Activated naive CD8-positive, alpha-beta T cell treated with anti-CD3 and anti-CD28 coated beads, Interleukin-2, amount 50 U/mL, for 24 hours (primary cell): ENCODE measurements at regions not wholly inside any gene's neighbourhood (a gene's known extent, or its start where the extent isn't known, plus 50 kb on each side); places are given as distances from the start of the nearest gene placed in this dataset.

Source experiments
- ATAC-seq: fragments of 150-1000 bp; cut with Tn5 transposase; one replicate; pipeline ENCODE4 v1.10.0; 2021
- DNase-seq: peaks from one replicate; pipeline ENCODE4 v3.0.0; 2021
- H3K27ac Mint-ChIP-seq: one replicate; pipeline ENCODE4 v1.8.0; 2021; ENCODE audit warnings: mild to moderate bottlenecking, mixed read lengths
- H3K27me3 Mint-ChIP-seq: one replicate; pipeline ENCODE4 v1.8.0; 2021; ENCODE audit warnings: mixed read lengths
- H3K36me3 Mint-ChIP-seq: one replicate; pipeline ENCODE4 v1.8.0; 2021; ENCODE audit warnings: low read depth, mixed read lengths
- H3K4me1 Mint-ChIP-seq: one replicate; pipeline ENCODE4 v1.8.0; 2021; ENCODE audit warnings: mixed read lengths
- H3K4me3 Mint-ChIP-seq: one replicate; pipeline ENCODE4 v1.8.0; 2021; ENCODE audit warnings: mild to moderate bottlenecking, moderate library complexity, mixed read lengths
- H3K9me3 Mint-ChIP-seq: one replicate; pipeline ENCODE4 v1.8.0; 2021; ENCODE audit warnings: mixed read lengths

DNA sequence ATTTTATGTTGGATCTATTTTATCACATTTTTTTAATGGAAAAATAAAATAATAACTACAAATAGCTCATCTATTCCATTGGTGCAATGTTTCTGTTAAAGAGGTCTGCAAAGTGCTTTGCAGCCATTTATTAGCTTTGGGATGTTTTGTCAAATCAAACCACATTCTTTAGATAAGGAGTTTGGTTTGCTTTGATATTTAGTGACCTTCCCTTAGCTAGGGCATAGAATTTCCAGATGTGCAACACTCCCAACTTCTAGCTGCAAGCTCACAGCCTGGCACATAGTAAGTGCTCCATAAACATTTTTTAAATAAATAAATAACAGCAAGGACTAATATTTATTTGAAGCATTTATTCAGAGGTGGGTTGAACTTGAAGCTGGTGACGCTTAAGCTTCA is 80.4 kb upstream of the ARHGAP29 start:
- no peak overlapping the region for H3K4me3 Mint-ChIP-seq
- ATAC-seq = no peak
- no peaks in the 10 kb centered on the region for H3K36me3 Mint-ChIP-seq
- H3K27me3 Mint-ChIP-seq = peaks cover 5% of the 10 kb centered on the region
- no peaks in the 10 kb centered on the region for H3K4me1 Mint-ChIP-seq
- H3K9me3 Mint-ChIP-seq = no peaks in the 10 kb centered on the region
- DNase-seq = no peak
- H3K27ac Mint-ChIP-seq = no peak overlapping the region

- no peaks in the 10 kb centered on the region for H3K9me3 Mint-ChIP-seq
- H3K27me3 Mint-ChIP-seq = peaks cover 4% of the 10 kb centered on the region
- H3K4me3 Mint-ChIP-seq = no peak overlapping the region
- DNase-seq (no peak), ATAC-seq (no peak)
- no peaks in the 10 kb centered on the region for H3K36me3 Mint-ChIP-seq
- H3K4me1 Mint-ChIP-seq = no peaks in the 10 kb centered on the region
- no peak overlapping the region for H3K27ac Mint-ChIP-seq
These were observed 79.7 kb upstream of the ARHGAP29 start for GRCh38 chr1:94316836-94317789.

DNA sequence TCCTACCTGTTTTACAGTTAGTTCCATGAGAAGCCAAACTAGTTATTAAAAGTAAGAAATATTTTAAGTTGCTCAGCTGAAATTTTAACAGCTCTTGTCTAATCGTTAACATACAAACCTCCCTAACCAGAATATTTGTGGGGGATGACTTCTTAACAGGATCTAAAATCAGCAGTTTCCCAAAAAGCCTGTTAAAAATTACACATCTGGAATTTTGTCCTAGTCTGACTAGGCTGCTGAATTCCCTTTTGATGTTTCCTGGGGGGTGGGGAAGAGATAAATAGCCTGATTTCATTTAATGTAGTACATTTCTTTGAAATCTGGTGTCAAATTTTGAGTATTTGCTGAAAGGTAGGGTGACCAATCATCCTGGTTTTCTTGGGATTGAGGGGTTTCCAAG is 78.8 kb upstream of the ARHGAP29 start:
- Mint-ChIP-seq H3K4me3 (no peak overlapping the region), H3K36me3 (no peaks in the 10 kb centered on the region), H3K27ac (no peak overlapping the region), H3K27me3 (peaks cover 4% of the 10 kb centered on the region), H3K9me3 (no peaks in the 10 kb centered on the region), H3K4me1 (no peaks in the 10 kb centered on the region)
- ATAC-seq = no peak
- DNase-seq = no peak

DNA sequence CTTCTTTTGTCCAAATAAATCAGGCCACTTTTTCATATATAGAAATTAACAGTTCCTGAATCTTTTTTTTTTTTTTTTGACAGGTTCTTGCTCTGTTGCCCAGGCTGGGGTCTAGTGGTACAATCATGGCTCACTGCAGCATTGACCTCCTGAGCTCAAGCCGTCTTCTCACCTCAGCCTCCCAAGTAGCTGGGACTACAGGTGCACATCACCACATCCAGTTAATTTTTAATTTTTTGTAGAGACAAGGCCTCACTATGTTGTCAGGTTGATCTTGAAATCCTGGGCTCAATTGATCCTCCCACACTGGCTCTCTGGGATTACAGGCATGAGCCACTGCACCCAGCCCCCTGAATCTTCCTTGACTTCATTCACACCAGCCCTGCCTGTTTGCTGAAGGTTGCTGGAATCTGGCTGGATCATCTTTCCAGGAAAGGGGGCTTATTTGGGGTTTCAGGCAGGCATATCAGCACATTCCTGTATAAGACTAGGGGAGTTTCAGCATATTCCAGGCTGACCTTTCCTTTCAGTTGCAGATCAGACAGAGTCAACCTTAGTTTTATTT is 78.2 kb upstream of the ARHGAP29 start:
- ATAC-seq (no peak), DNase-seq (no peak)
- H3K36me3 Mint-ChIP-seq = no peaks in the 10 kb centered on the region
- H3K27ac Mint-ChIP-seq = no peak overlapping the region
- no peak overlapping the region for H3K4me3 Mint-ChIP-seq
- H3K4me1 Mint-ChIP-seq = no peaks in the 10 kb centered on the region
- H3K27me3 Mint-ChIP-seq = peaks cover 4% of the 10 kb centered on the region
- H3K9me3 Mint-ChIP-seq = no peaks in the 10 kb centered on the region

GRCh38 chr1:94314222-94314858 is 77.0 kb upstream of the ARHGAP29 start:
- ATAC-seq (no peak), DNase-seq (no peak)
- Mint-ChIP-seq H3K4me3 (no peak overlapping the region), H3K27ac (no peak overlapping the region), H3K4me1 (no peaks in the 10 kb centered on the region), H3K27me3 (no peaks in the 10 kb centered on the region), H3K36me3 (no peaks in the 10 kb centered on the region), H3K9me3 (no peaks in the 10 kb centered on the region)

GRCh38 chr1:94310570-94311270 is 73.3 kb upstream of the ARHGAP29 start:
- Mint-ChIP-seq H3K27me3 (no peaks in the 10 kb centered on the region), H3K27ac (no peak overlapping the region), H3K36me3 (no peaks in the 10 kb centered on the region), H3K4me1 (no peaks in the 10 kb centered on the region), H3K4me3 (no peak overlapping the region), H3K9me3 (no peaks in the 10 kb centered on the region)
- ATAC-seq = no peak
- no peak for DNase-seq

- DNase-seq (no peak), ATAC-seq (no peak)
- Mint-ChIP-seq H3K4me3 (no peak overlapping the region), H3K27me3 (no peaks in the 10 kb centered on the region), H3K27ac (no peak overlapping the region), H3K9me3 (no peaks in the 10 kb centered on the region), H3K36me3 (no peaks in the 10 kb centered on the region), H3K4me1 (no peaks in the 10 kb centered on the region)
These were observed 72.6 kb upstream of the ARHGAP29 start for GRCh38 chr1:94309829-94310569.

GRCh38 chr1:94309216-94309615 is 71.8 kb upstream of the ARHGAP29 start:
- no peak for ATAC-seq
- Mint-ChIP-seq H3K4me3 (no peak overlapping the region), H3K27me3 (no peaks in the 10 kb centered on the region), H3K36me3 (no peaks in the 10 kb centered on the region), H3K4me1 (no peaks in the 10 kb centered on the region), H3K27ac (no peak overlapping the region), H3K9me3 (no peaks in the 10 kb centered on the region)
- DNase-seq = no peak

GRCh38 chr1:94306521-94306920 is 69.1 kb upstream of the ARHGAP29 start:
- Mint-ChIP-seq H3K9me3 (no peaks in the 10 kb centered on the region), H3K36me3 (no peaks in the 10 kb centered on the region), H3K27me3 (peaks cover 5% of the 10 kb centered on the region), H3K27ac (no peak overlapping the region), H3K4me1 (no peaks in the 10 kb centered on the region), H3K4me3 (no peak overlapping the region)
- ATAC-seq (no peak), DNase-seq (no peak)

DNA sequence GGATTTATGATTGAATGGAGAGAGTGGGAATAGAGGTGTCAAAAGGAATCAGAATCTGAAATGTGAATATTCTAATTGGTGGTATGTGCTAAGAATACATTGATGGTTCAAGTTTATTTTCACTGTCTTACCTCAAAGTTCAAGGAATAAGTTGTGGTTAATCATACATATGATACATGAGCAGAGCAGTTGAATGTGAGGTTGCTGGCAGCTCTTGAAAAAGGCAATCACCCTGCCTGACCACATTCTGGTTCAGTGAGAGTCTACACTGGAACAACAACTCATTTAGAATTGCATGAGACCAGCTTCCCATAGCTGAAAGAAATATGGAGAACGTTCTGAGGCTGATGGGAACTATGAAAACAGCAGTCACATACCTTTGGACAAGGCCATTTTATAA is 68.3 kb upstream of the ARHGAP29 start:
- ATAC-seq (no peak), DNase-seq (no peak)
- Mint-ChIP-seq H3K27ac (no peak overlapping the region), H3K36me3 (no peaks in the 10 kb centered on the region), H3K27me3 (peaks cover 5% of the 10 kb centered on the region), H3K4me3 (no peak overlapping the region), H3K4me1 (no peaks in the 10 kb centered on the region), H3K9me3 (no peaks in the 10 kb centered on the region)

- Mint-ChIP-seq H3K36me3 (no peaks in the 10 kb centered on the region), H3K27me3 (peaks cover 5% of the 10 kb centered on the region), H3K4me3 (no peak overlapping the region), H3K9me3 (no peaks in the 10 kb centered on the region), H3K27ac (no peak overlapping the region), H3K4me1 (no peaks in the 10 kb centered on the region)
- no peak for DNase-seq
- no peak for ATAC-seq
These were observed 67.2 kb upstream of the ARHGAP29 start for GRCh38 chr1:94304553-94304952.

- Mint-ChIP-seq H3K4me1 (no peaks in the 10 kb centered on the region), H3K36me3 (no peaks in the 10 kb centered on the region), H3K4me3 (no peak overlapping the region), H3K27me3 (peaks cover 5% of the 10 kb centered on the region), H3K27ac (no peak overlapping the region), H3K9me3 (no peaks in the 10 kb centered on the region)
- no peak for ATAC-seq
- DNase-seq = no peak
These were observed 65.6 kb upstream of the ARHGAP29 start for GRCh38 chr1:94303005-94303404.

DNA sequence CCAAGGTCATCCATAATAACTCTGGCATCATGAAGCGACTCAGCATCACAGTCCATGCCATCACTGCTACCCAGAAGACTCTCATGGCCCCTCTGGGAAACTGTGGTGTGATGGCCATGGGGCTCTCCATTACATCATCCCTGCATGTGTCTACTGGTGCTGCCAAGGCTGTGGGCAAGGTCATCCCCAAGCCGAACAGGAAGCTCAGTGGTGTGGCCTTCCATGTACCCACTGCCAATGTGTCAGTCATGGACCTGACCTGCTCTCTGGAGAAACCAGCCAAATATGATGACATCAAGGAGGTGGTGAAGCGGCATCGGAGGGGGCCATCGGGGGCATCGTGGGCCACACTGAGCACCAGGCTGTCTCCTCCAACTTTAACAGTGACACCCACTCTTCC is 65.1 kb upstream of the ARHGAP29 start:
- no peak for ATAC-seq
- peaks cover 5% of the 10 kb centered on the region for H3K27me3 Mint-ChIP-seq
- DNase-seq = no peak

DNA sequence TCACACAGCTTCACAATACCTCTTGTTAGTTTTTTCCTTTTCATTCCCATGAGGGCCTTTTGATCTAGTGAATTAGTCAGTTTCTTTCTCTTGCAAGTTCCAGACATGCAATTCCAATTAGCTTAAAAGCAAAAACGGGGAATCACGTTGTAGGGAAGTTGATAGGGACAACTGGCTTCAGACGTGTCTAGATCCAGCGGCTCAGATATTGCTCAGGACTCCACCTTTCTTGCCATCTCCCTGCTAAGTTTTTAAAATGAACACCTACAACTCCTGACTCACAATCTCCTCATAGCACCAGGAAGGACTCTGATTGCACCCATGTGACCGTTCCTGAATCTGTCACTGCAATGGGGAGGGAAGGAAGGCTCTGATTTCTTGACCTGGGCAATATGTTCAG is 63.8 kb upstream of the ARHGAP29 start:
- ATAC-seq = no peak
- Mint-ChIP-seq H3K4me1 (no peaks in the 10 kb centered on the region), H3K4me3 (no peak overlapping the region), H3K27ac (no peak overlapping the region), H3K36me3 (no peaks in the 10 kb centered on the region), H3K9me3 (no peaks in the 10 kb centered on the region), H3K27me3 (peaks cover 5% of the 10 kb centered on the region)
- DNase-seq = no peak

More for the DNA sequence above, 65.1 kb upstream of the ARHGAP29 start:
- H3K36me3 Mint-ChIP-seq = no peaks in the 10 kb centered on the region
- no peak overlapping the region for H3K27ac Mint-ChIP-seq
- H3K4me3 Mint-ChIP-seq = no peak overlapping the region
- H3K9me3 Mint-ChIP-seq = no peaks in the 10 kb centered on the region
- no peaks in the 10 kb centered on the region for H3K4me1 Mint-ChIP-seq
